ENCODE measurements at regions not wholly inside any gene's neighbourhood (a gene's known extent, or its start where the extent isn't known, plus 50 kb on each side); places are given as distances from the start of the nearest gene placed in this dataset.
"Not testable (repeated sequence)": the region's sequence is repeated elsewhere in the genome, so short reads cannot be mapped to it uniquely, and the experiment has no call there.

- no peak overlapping the region for H3K27ac ChIP-seq (ENCODE audit: low read length)
- no peaks in the 10 kb centered on the region for H3K9me3 ChIP-seq (replicated peaks; ENCODE audit: control insufficient read depth, low read depth, low read length)
- H3K4me1 ChIP-seq (ENCODE audit: control insufficient read depth, insufficient read depth, low read length), result peaks cover 16% of the 10 kb centered on the region
- WGBS (ENCODE audit: insufficient coverage), result 76% methylated on average over 22 of the region's 26 CpGs
- H3K4me3 ChIP-seq (ENCODE audit: low read length), result no peak overlapping the region
- H3K27me3 ChIP-seq (ENCODE audit: control insufficient read depth, insufficient read depth, low read length), result peaks cover 9% of the 10 kb centered on the region
- no peaks in the 10 kb centered on the region for H3K36me3 ChIP-seq (ENCODE audit: control insufficient read depth, insufficient read depth, low read length)
- no peak for DNase-seq
Observed at GRCh38 chr6:167668019-167668753, 158.5 kb upstream of the AFDN start.

GRCh38 chr6:167668754-167669552 lies 157.8 kb upstream of the AFDN start:
- peaks cover 9% of the 10 kb centered on the region for H3K27me3 ChIP-seq (ENCODE audit: control insufficient read depth, insufficient read depth, low read length)
- no peak for DNase-seq

GRCh38 chr6:167669553-167669849 lies 157.2 kb upstream of the AFDN start:
- no peak for DNase-seq
- Histone ChIP-seq H3K27me3 (ENCODE audit: control insufficient read depth, insufficient read depth, low read length) (peaks cover 9% of the 10 kb centered on the region), H3K4me1 (ENCODE audit: control insufficient read depth, insufficient read depth, low read length) (peaks cover 10% of the 10 kb centered on the region), H3K27ac (ENCODE audit: low read length) (no peak overlapping the region), H3K9me3 (replicated peaks; ENCODE audit: control insufficient read depth, low read depth, low read length) (no peaks in the 10 kb centered on the region), H3K4me3 (ENCODE audit: low read length) (no peak overlapping the region), H3K36me3 (ENCODE audit: control insufficient read depth, insufficient read depth, low read length) (no peaks in the 10 kb centered on the region)
- 100% methylated on average over 3 of the region's 9 CpGs for WGBS (ENCODE audit: insufficient coverage)

More at GRCh38 chr6:167668754-167669552, 157.8 kb upstream of the AFDN start:
- Histone ChIP-seq H3K9me3 (replicated peaks; ENCODE audit: control insufficient read depth, low read depth, low read length) (no peaks in the 10 kb centered on the region), H3K4me1 (ENCODE audit: control insufficient read depth, insufficient read depth, low read length) (peaks cover 14% of the 10 kb centered on the region), H3K36me3 (ENCODE audit: control insufficient read depth, insufficient read depth, low read length) (no peaks in the 10 kb centered on the region), H3K4me3 (ENCODE audit: low read length) (no peak overlapping the region), H3K27ac (ENCODE audit: low read length) (no peak overlapping the region)
- 86% methylated on average over 19 of the region's 21 CpGs for WGBS (ENCODE audit: insufficient coverage)

GRCh38 chr6:167669870-167670802 lies 156.6 kb upstream of the AFDN start:
- H3K4me1 ChIP-seq (ENCODE audit: control insufficient read depth, insufficient read depth, low read length), result peaks cover 4% of the 10 kb centered on the region
- no peaks in the 10 kb centered on the region for H3K9me3 ChIP-seq (replicated peaks; ENCODE audit: control insufficient read depth, low read depth, low read length)
- H3K27ac ChIP-seq (ENCODE audit: low read length), result no peak overlapping the region
- WGBS (ENCODE audit: insufficient coverage), result 74% methylated on average over 21 of the region's 26 CpGs
- no peaks in the 10 kb centered on the region for H3K36me3 ChIP-seq (ENCODE audit: control insufficient read depth, insufficient read depth, low read length)
- H3K27me3 ChIP-seq (ENCODE audit: control insufficient read depth, insufficient read depth, low read length), result peaks cover 9% of the 10 kb centered on the region
- H3K4me3 ChIP-seq (ENCODE audit: low read length), result no peak overlapping the region
- DNase-seq, result no peak

- Histone ChIP-seq H3K36me3 (ENCODE audit: control insufficient read depth, insufficient read depth, low read length) (no peaks in the 10 kb centered on the region), H3K27me3 (ENCODE audit: control insufficient read depth, insufficient read depth, low read length) (peaks cover 7% of the 10 kb centered on the region), H3K9me3 (replicated peaks; ENCODE audit: control insufficient read depth, low read depth, low read length) (no peaks in the 10 kb centered on the region), H3K4me3 (ENCODE audit: low read length) (no peak overlapping the region), H3K4me1 (ENCODE audit: control insufficient read depth, insufficient read depth, low read length) (peaks cover 5% of the 10 kb centered on the region), H3K27ac (ENCODE audit: low read length) (no peak overlapping the region)
- WGBS (ENCODE audit: insufficient coverage), result 72% methylated on average over 7 of the region's 7 CpGs
- no peak for DNase-seq
Observed at GRCh38 chr6:167670938-167671338, 155.8 kb upstream of the AFDN start.

GRCh38 chr6:167671379-167671976 lies 155.2 kb upstream of the AFDN start:
- not testable (repeated sequence) for H3K4me3 ChIP-seq (ENCODE audit: low read length); H3K36me3 ChIP-seq (ENCODE audit: control insufficient read depth, insufficient read depth, low read length); H3K27me3 ChIP-seq (ENCODE audit: control insufficient read depth, insufficient read depth, low read length); DNase-seq; H3K9me3 ChIP-seq (replicated peaks; ENCODE audit: control insufficient read depth, low read depth, low read length); H3K27ac ChIP-seq (ENCODE audit: low read length)
- peaks cover 11% of the 10 kb centered on the region for H3K4me1 ChIP-seq (ENCODE audit: control insufficient read depth, insufficient read depth, low read length)
- WGBS (ENCODE audit: insufficient coverage), result 95% methylated on average over 3 of the region's 3 CpGs

- H3K4me3 ChIP-seq (ENCODE audit: low read length), result no peak overlapping the region
- H3K27me3 ChIP-seq (ENCODE audit: control insufficient read depth, insufficient read depth, low read length), result peaks cover 4% of the 10 kb centered on the region
- H3K4me1 ChIP-seq (ENCODE audit: control insufficient read depth, insufficient read depth, low read length), result peaks cover 17% of the 10 kb centered on the region
- H3K36me3 ChIP-seq (ENCODE audit: control insufficient read depth, insufficient read depth, low read length), result no peaks in the 10 kb centered on the region
- DNase-seq, result no peak
- no peak overlapping the region for H3K27ac ChIP-seq (ENCODE audit: low read length)
- WGBS (ENCODE audit: insufficient coverage), result 98% methylated on average over 29 of the region's 33 CpGs
- no peaks in the 10 kb centered on the region for H3K9me3 ChIP-seq (replicated peaks; ENCODE audit: control insufficient read depth, low read depth, low read length)
Observed at GRCh38 chr6:167671977-167672687, 154.6 kb upstream of the AFDN start.

- Histone ChIP-seq H3K36me3 (ENCODE audit: control insufficient read depth, insufficient read depth, low read length) (no peaks in the 10 kb centered on the region), H3K4me1 (ENCODE audit: control insufficient read depth, insufficient read depth, low read length) (peaks cover 23% of the 10 kb centered on the region), H3K4me3 (ENCODE audit: low read length) (no peak overlapping the region), H3K9me3 (replicated peaks; ENCODE audit: control insufficient read depth, low read depth, low read length) (no peaks in the 10 kb centered on the region), H3K27me3 (ENCODE audit: control insufficient read depth, insufficient read depth, low read length) (peaks cover 9% of the 10 kb centered on the region), H3K27ac (ENCODE audit: low read length) (no peak overlapping the region)
- WGBS (ENCODE audit: insufficient coverage), result no CpG with 5 or more reads among the region's 3 CpGs
- no peak for DNase-seq
Observed at GRCh38 chr6:167672738-167673137, 154.0 kb upstream of the AFDN start.

- Histone ChIP-seq H3K4me3 (ENCODE audit: low read length) (no peak overlapping the region), H3K4me1 (ENCODE audit: control insufficient read depth, insufficient read depth, low read length) (peaks cover 32% of the 10 kb centered on the region), H3K36me3 (ENCODE audit: control insufficient read depth, insufficient read depth, low read length) (no peaks in the 10 kb centered on the region), H3K27ac (ENCODE audit: low read length) (no peak overlapping the region), H3K9me3 (replicated peaks; ENCODE audit: control insufficient read depth, low read depth, low read length) (no peaks in the 10 kb centered on the region), H3K27me3 (ENCODE audit: control insufficient read depth, insufficient read depth, low read length) (peaks cover 21% of the 10 kb centered on the region)
- DNase-seq, result no peak
- WGBS (ENCODE audit: insufficient coverage), result 0% methylated on average over 1 of the region's 5 CpGs
Observed at GRCh38 chr6:167673946-167674345, 152.8 kb upstream of the AFDN start.
